ENCODE measurements at regions not wholly inside any gene's neighbourhood (a gene's known extent, or its start where the extent isn't known, plus 50 kb on each side); places are given as distances from the start of the nearest gene placed in this dataset.
"Not testable (repeated sequence)": the region's sequence is repeated elsewhere in the genome, so short reads cannot be mapped to it uniquely, and the experiment has no call there.

GRCh38 chr7:53087274-53087673 lies 51.8 kb downstream of the POM121L12 start:
- no peak for ATAC-seq
- Mint-ChIP-seq H3K36me3 (ENCODE audit: low read depth) (no peaks in the 10 kb centered on the region), H3K9me3 (peaks cover 13% of the 10 kb centered on the region), H3K4me3 (no peak overlapping the region), H3K27me3 (no peaks in the 10 kb centered on the region), H3K4me1 (no peaks in the 10 kb centered on the region), H3K27ac (no peak overlapping the region)
- no peak for DNase-seq

- DNase-seq (no peak), ATAC-seq (no peak)
- no peaks in the 10 kb centered on the region for H3K4me1 Mint-ChIP-seq
- no peaks in the 10 kb centered on the region for H3K36me3 Mint-ChIP-seq (ENCODE audit: low read depth)
- no peaks in the 10 kb centered on the region for H3K27me3 Mint-ChIP-seq
- H3K9me3 Mint-ChIP-seq = no peaks in the 10 kb centered on the region
- H3K27ac Mint-ChIP-seq = no peak overlapping the region
- no peak overlapping the region for H3K4me3 Mint-ChIP-seq
Measured at GRCh38 chr7:53094191-53094590, 58.8 kb downstream of the POM121L12 start.

DNA sequence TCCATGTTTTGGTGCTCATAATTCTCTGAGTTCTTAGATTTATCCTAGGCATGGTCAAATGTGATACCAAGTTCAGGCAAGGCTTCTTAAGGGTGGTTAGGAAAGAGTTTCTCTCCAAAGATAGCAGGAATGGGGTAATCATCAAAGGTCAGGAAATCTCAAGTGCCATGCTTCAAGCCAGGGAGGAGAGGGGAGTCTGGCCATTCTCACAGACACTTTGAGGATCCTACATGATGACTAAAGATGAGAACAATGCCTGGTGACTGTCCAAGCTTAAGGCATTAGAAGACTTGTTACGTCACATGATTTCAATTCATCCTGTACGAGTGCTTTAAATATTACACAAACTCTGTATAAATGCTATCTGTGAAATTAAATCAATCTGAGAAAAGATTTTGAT lies 59.4 kb downstream of the POM121L12 start:
- Mint-ChIP-seq H3K36me3 (ENCODE audit: low read depth) (no peaks in the 10 kb centered on the region), H3K4me3 (no peak overlapping the region), H3K27ac (no peak overlapping the region), H3K27me3 (no peaks in the 10 kb centered on the region), H3K4me1 (no peaks in the 10 kb centered on the region), H3K9me3 (no peaks in the 10 kb centered on the region)
- no peak for DNase-seq
- ATAC-seq = no peak

- ATAC-seq (no peak), DNase-seq (no peak)
- H3K36me3 Mint-ChIP-seq (ENCODE audit: low read depth) = no peaks in the 10 kb centered on the region
- no peak overlapping the region for H3K27ac Mint-ChIP-seq
- H3K4me1 Mint-ChIP-seq = no peaks in the 10 kb centered on the region
- H3K27me3 Mint-ChIP-seq = no peaks in the 10 kb centered on the region
- no peak overlapping the region for H3K4me3 Mint-ChIP-seq
- H3K9me3 Mint-ChIP-seq = peaks cover 7% of the 10 kb centered on the region
Measured at GRCh38 chr7:53095731-53096501, 60.5 kb downstream of the POM121L12 start.

- Mint-ChIP-seq H3K27ac (no peak overlapping the region), H3K4me1 (no peaks in the 10 kb centered on the region), H3K36me3 (ENCODE audit: low read depth) (no peaks in the 10 kb centered on the region), H3K4me3 (no peak overlapping the region), H3K27me3 (no peaks in the 10 kb centered on the region), H3K9me3 (peaks cover 26% of the 10 kb centered on the region)
- no peak for ATAC-seq
- no peak for DNase-seq
Measured at GRCh38 chr7:53100091-53100490, 64.7 kb downstream of the POM121L12 start.

DNA sequence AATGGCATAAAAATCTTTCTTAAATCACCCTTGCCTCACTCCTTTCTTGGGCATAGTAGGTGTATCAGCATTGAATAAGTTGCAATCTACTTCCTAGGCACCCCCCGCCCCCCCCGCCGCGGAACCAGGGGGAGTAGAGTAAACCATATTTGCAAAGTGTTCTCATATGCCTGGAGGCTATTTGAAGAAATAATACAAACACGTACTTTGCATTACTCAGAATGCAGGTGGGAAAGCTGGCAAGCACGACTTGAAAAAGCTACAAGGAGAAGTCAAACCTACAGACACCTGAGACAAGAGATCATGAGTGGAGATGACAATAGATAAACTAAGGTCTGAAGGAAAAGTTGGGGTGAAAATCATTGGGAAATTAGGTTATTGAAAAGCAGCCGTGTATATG lies 65.6 kb downstream of the POM121L12 start:
- Mint-ChIP-seq H3K27ac (no peak overlapping the region), H3K4me3 (no peak overlapping the region), H3K9me3 (peaks cover 26% of the 10 kb centered on the region), H3K4me1 (no peaks in the 10 kb centered on the region), H3K36me3 (ENCODE audit: low read depth) (no peaks in the 10 kb centered on the region), H3K27me3 (no peaks in the 10 kb centered on the region)
- no peak for ATAC-seq
- DNase-seq = no peak

DNA sequence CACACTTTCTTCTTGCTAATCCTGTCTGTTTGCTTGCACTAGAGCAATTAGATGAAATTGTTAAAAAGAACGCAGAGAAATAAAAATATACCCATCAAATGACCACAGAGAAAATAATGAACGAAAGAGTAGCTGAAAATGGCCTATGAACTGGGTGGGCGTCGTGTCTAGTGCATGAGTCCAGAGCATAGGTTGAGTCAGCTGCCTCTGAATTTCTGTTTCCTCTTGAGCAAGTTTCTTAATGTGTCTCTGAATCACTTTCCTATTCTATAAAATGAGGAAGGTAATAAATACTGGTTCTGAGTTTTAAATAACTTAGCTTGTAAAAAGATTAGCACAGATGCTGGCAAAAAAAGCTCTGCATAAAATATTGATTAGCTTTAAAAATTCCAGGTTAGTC lies 75.0 kb downstream of the POM121L12 start:
- Mint-ChIP-seq H3K4me3 (no peak overlapping the region), H3K9me3 (peaks cover 4% of the 10 kb centered on the region), H3K27ac (no peak overlapping the region), H3K36me3 (ENCODE audit: low read depth) (no peaks in the 10 kb centered on the region), H3K4me1 (no peaks in the 10 kb centered on the region), H3K27me3 (no peaks in the 10 kb centered on the region)
- DNase-seq (no peak), ATAC-seq (no peak)

GRCh38 chr7:53111031-53111430 lies 75.6 kb downstream of the POM121L12 start:
- no peaks in the 10 kb centered on the region for H3K36me3 Mint-ChIP-seq (ENCODE audit: low read depth)
- H3K4me1 Mint-ChIP-seq = no peaks in the 10 kb centered on the region
- peaks cover 4% of the 10 kb centered on the region for H3K9me3 Mint-ChIP-seq
- H3K27ac Mint-ChIP-seq = no peak overlapping the region
- no peak overlapping the region for H3K4me3 Mint-ChIP-seq
- DNase-seq (no peak), ATAC-seq (no peak)
- H3K27me3 Mint-ChIP-seq = no peaks in the 10 kb centered on the region

DNA sequence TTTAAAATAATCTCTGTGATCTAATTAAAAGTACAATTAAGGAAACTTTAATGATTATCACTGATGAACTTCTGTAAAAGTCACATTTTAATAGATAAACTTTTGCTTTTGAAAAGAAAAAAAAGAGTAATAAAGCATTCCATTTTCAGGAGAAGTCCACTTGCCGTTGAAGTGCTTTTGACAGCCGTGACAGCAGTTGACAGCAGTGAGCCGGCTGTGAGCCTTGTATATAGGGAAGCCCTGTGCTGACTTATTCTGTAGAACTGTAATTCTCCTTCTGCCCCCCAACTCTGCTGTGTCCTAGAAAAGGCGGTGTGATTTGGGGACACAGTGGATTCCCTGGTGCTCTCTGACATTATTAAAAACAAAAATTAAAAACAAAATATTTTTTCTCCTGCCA lies 78.0 kb downstream of the POM121L12 start:
- no peak overlapping the region for H3K27ac Mint-ChIP-seq
- H3K9me3 Mint-ChIP-seq = peaks cover 14% of the 10 kb centered on the region
- DNase-seq = no peak
- no peaks in the 10 kb centered on the region for H3K27me3 Mint-ChIP-seq
- ATAC-seq = no peak
- no peak overlapping the region for H3K4me3 Mint-ChIP-seq
- H3K36me3 Mint-ChIP-seq (ENCODE audit: low read depth) = no peaks in the 10 kb centered on the region
- H3K4me1 Mint-ChIP-seq = no peaks in the 10 kb centered on the region

DNA sequence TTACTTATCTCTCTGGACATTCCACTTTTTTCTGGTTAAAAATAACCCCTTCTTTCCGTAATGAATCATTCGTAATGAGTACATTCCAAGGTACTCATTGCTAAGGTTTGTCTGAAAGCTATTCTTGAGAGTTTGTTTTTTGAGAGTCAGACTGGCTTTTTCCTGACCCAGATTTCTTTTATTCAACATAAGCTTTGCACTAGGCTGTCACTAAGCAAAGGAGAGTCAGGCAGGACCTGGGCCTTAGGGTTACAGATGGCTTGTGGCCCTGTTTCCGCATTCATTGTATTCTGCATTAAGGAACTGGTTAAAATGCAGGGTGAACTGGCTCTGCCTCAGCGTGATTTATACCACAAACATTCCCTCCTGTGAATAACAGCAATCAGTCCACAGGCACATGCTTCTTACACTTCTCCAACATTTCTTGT lies 84.1 kb downstream of the POM121L12 start:
- H3K36me3 Mint-ChIP-seq (ENCODE audit: low read depth) = no peaks in the 10 kb centered on the region
- no peak overlapping the region for H3K27ac Mint-ChIP-seq
- DNase-seq = no peak
- no peak overlapping the region for H3K4me3 Mint-ChIP-seq
- H3K4me1 Mint-ChIP-seq = no peaks in the 10 kb centered on the region
- no peak for ATAC-seq
- H3K27me3 Mint-ChIP-seq = no peaks in the 10 kb centered on the region
- peaks cover 27% of the 10 kb centered on the region for H3K9me3 Mint-ChIP-seq

- no peaks in the 10 kb centered on the region for H3K36me3 Mint-ChIP-seq (ENCODE audit: low read depth)
- H3K27ac Mint-ChIP-seq = no peak overlapping the region
- H3K4me1 Mint-ChIP-seq = no peaks in the 10 kb centered on the region
- no peak for DNase-seq
- no peak overlapping the region for H3K4me3 Mint-ChIP-seq
- peaks cover 26% of the 10 kb centered on the region for H3K9me3 Mint-ChIP-seq
- H3K27me3 Mint-ChIP-seq = no peaks in the 10 kb centered on the region
- no peak for ATAC-seq
Measured at GRCh38 chr7:53121374-53121773, 85.9 kb downstream of the POM121L12 start.

- no peak overlapping the region for H3K27ac Mint-ChIP-seq
- peaks cover 11% of the 10 kb centered on the region for H3K9me3 Mint-ChIP-seq
- H3K4me3 Mint-ChIP-seq = no peak overlapping the region
- H3K36me3 Mint-ChIP-seq (ENCODE audit: low read depth) = no peaks in the 10 kb centered on the region
- no peak for ATAC-seq
- no peaks in the 10 kb centered on the region for H3K27me3 Mint-ChIP-seq
- DNase-seq = no peak
- H3K4me1 Mint-ChIP-seq = no peaks in the 10 kb centered on the region
Measured at GRCh38 chr7:53131697-53132096, 96.3 kb downstream of the POM121L12 start.

- no peaks in the 10 kb centered on the region for H3K4me1 Mint-ChIP-seq
- no peaks in the 10 kb centered on the region for H3K36me3 Mint-ChIP-seq (ENCODE audit: low read depth)
- ATAC-seq (no peak), DNase-seq (no peak)
- H3K4me3 Mint-ChIP-seq = no peak overlapping the region
- H3K9me3 Mint-ChIP-seq = peaks cover 6% of the 10 kb centered on the region
- H3K27me3 Mint-ChIP-seq = no peaks in the 10 kb centered on the region
- H3K27ac Mint-ChIP-seq = no peak overlapping the region
Measured at GRCh38 chr7:53151496-53151895, 116.1 kb downstream of the POM121L12 start.

DNA sequence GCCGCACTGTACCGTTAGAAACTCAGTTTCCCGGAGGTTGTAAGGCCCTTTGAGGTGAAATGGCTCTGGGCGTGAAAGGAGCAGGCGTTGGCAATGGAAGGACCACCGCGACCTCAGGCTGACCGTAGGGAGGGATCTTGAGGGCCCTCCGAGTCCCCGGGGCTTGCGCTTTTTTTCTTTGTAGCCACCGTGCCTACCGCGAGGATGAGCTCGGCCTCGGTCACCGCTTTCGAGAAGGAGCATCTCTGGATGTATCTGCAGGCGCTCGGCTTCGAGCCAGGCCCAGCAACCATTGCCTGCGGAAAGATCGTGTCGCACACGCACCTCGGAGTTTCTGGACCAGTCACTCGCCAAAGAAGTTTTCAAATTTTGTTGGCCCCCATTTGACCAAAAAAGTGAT lies 151.8 kb downstream of the POM121L12 start:
- H3K27ac Mint-ChIP-seq; H3K4me3 Mint-ChIP-seq; H3K4me1 Mint-ChIP-seq; H3K36me3 Mint-ChIP-seq (ENCODE audit: low read depth); DNase-seq; H3K27me3 Mint-ChIP-seq; ATAC-seq: not testable (repeated sequence)
- peaks cover 28% of the 10 kb centered on the region for H3K9me3 Mint-ChIP-seq

GRCh38 chr7:53191191-53191695 lies 155.8 kb downstream of the POM121L12 start:
- no peak for DNase-seq
- no peaks in the 10 kb centered on the region for H3K36me3 Mint-ChIP-seq (ENCODE audit: low read depth)
- no peak for ATAC-seq
- peaks cover 23% of the 10 kb centered on the region for H3K9me3 Mint-ChIP-seq
- no peak overlapping the region for H3K27ac Mint-ChIP-seq
- no peaks in the 10 kb centered on the region for H3K27me3 Mint-ChIP-seq
- H3K4me1 Mint-ChIP-seq = no peaks in the 10 kb centered on the region
- H3K4me3 Mint-ChIP-seq = no peak overlapping the region

Data from activated naive CD8-positive, alpha-beta T cell treated with anti-CD3 and anti-CD28 coated beads, Interleukin-2, amount 50 U/mL, for 24 hours (primary cell).